ENCODE measurements at regions not wholly inside any gene's neighbourhood (a gene's known extent, or its start where the extent isn't known, plus 50 kb on each side); places are given as distances from the start of the nearest gene placed in this dataset.

DNA sequence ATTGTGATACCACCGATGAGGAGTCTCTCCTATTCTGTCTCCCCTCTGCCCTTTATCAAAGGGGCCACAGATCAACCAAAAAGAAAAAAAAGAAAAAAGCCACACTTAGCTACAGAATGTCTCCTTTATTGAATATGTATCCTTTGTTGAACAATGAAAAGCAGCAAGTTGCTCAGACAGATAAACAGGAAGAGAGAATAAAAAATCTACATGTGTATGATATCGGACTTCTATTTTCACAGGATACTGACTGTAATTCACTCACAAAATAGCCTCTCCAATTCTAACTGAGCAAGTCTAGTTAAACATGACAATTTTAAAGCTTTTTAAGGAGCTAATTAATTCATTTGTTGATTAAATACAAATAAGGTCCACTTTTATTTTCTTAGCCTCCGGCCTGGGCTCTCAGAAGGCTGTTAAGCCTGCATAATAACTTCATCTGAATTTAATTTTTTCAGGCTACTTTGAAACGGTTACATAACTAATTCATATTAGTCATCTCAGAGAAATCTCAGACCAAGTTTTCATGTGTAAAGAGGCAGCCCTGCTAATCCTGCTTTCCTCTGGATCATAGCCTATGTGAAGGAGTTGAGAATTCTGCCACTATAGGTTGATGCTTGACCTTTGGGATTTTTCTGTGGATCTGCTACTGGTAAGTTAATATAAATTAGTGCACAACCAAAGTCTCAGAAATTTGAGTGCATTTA lies 304.1 kb upstream of the NR5A2 start:
- TF ChIP-seq BACH2 (CRISPR knock-in tag; IDR thresholded peaks at IDR 0.05; ENCODE audit: borderline replicate concordance) (no peak), TOX (CRISPR knock-in tag; IDR thresholded peaks at IDR 0.05; ENCODE audit: borderline replicate concordance) (no peak), PPARA (CRISPR knock-in tag; IDR thresholded peaks at IDR 0.05; ENCODE audit: borderline replicate concordance) (no peak), ZFP30 (CRISPR knock-in tag; IDR thresholded peaks at IDR 0.05) (no peak), ESRRG (CRISPR knock-in tag; IDR thresholded peaks at IDR 0.05) (no peak), SNAI2 (CRISPR knock-in tag; IDR thresholded peaks at IDR 0.05) (no peak), ZC3H10 (CRISPR knock-in tag; IDR thresholded peaks at IDR 0.05) (no peak)
- TF ChIP-seq, protein P1, sequence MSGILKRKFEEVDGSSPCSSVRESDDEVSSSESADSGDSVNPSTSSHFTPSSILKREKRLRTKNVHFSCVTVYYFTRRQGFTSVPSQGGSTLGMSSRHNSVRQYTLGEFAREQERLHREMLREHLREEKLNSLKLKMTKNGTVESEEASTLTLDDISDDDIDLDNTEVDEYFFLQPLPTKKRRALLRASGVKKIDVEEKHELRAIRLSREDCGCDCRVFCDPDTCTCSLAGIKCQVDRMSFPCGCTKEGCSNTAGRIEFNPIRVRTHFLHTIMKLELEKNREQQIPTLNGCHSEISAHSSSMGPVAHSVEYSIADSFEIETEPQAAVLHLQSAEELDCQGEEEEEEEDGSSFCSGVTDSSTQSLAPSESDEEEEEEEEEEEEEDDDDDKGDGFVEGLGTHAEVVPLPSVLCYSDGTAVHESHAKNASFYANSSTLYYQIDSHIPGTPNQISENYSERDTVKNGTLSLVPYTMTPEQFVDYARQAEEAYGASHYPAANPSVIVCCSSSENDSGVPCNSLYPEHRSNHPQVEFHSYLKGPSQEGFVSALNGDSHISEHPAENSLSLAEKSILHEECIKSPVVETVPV (CRISPR knock-in tag; IDR thresholded peaks at IDR 0.05): no peak
- TF ChIP-seq, protein P2, sequence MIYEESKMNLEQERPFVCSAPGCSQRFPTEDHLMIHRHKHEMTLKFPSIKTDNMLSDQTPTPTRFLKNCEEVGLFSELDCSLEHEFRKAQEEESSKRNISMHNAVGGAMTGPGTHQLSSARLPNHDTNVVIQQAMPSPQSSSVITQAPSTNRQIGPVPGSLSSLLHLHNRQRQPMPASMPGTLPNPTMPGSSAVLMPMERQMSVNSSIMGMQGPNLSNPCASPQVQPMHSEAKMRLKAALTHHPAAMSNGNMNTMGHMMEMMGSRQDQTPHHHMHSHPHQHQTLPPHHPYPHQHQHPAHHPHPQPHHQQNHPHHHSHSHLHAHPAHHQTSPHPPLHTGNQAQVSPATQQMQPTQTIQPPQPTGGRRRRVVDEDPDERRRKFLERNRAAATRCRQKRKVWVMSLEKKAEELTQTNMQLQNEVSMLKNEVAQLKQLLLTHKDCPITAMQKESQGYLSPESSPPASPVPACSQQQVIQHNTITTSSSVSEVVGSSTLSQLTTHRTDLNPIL (CRISPR knock-in tag; IDR thresholded peaks at IDR 0.05; ENCODE audit: low read depth): no peak
- TF ChIP-seq, protein P3, sequence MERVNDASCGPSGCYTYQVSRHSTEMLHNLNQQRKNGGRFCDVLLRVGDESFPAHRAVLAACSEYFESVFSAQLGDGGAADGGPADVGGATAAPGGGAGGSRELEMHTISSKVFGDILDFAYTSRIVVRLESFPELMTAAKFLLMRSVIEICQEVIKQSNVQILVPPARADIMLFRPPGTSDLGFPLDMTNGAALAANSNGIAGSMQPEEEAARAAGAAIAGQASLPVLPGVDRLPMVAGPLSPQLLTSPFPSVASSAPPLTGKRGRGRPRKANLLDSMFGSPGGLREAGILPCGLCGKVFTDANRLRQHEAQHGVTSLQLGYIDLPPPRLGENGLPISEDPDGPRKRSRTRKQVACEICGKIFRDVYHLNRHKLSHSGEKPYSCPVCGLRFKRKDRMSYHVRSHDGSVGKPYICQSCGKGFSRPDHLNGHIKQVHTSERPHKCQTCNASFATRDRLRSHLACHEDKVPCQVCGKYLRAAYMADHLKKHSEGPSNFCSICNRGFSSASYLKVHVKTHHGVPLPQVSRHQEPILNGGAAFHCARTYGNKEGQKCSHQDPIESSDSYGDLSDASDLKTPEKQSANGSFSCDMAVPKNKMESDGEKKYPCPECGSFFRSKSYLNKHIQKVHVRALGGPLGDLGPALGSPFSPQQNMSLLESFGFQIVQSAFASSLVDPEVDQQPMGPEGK (CRISPR knock-in tag; IDR thresholded peaks at IDR 0.05; ENCODE audit: borderline replicate concordance): no peak
- TF ChIP-seq, protein P4, sequence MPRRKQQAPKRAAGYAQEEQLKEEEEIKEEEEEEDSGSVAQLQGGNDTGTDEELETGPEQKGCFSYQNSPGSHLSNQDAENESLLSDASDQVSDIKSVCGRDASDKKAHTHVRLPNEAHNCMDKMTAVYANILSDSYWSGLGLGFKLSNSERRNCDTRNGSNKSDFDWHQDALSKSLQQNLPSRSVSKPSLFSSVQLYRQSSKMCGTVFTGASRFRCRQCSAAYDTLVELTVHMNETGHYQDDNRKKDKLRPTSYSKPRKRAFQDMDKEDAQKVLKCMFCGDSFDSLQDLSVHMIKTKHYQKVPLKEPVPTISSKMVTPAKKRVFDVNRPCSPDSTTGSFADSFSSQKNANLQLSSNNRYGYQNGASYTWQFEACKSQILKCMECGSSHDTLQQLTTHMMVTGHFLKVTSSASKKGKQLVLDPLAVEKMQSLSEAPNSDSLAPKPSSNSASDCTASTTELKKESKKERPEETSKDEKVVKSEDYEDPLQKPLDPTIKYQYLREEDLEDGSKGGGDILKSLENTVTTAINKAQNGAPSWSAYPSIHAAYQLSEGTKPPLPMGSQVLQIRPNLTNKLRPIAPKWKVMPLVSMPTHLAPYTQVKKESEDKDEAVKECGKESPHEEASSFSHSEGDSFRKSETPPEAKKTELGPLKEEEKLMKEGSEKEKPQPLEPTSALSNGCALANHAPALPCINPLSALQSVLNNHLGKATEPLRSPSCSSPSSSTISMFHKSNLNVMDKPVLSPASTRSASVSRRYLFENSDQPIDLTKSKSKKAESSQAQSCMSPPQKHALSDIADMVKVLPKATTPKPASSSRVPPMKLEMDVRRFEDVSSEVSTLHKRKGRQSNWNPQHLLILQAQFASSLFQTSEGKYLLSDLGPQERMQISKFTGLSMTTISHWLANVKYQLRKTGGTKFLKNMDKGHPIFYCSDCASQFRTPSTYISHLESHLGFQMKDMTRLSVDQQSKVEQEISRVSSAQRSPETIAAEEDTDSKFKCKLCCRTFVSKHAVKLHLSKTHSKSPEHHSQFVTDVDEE (CRISPR knock-in tag; IDR thresholded peaks at IDR 0.05): no peak
- TF ChIP-seq, protein P5, sequence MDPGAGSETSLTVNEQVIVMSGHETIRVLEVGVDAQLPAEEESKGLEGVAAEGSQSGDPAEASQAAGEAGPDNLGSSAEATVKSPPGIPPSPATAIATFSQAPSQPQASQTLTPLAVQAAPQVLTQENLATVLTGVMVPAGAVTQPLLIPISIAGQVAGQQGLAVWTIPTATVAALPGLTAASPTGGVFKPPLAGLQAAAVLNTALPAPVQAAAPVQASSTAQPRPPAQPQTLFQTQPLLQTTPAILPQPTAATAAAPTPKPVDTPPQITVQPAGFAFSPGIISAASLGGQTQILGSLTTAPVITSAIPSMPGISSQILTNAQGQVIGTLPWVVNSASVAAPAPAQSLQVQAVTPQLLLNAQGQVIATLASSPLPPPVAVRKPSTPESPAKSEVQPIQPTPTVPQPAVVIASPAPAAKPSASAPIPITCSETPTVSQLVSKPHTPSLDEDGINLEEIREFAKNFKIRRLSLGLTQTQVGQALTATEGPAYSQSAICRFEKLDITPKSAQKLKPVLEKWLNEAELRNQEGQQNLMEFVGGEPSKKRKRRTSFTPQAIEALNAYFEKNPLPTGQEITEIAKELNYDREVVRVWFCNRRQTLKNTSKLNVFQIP (CRISPR knock-in tag; IDR thresholded peaks at IDR 0.05; ENCODE audit: borderline replicate concordance, low read depth): no peak
- ATAC-seq: peak; percentile 90

DNA sequence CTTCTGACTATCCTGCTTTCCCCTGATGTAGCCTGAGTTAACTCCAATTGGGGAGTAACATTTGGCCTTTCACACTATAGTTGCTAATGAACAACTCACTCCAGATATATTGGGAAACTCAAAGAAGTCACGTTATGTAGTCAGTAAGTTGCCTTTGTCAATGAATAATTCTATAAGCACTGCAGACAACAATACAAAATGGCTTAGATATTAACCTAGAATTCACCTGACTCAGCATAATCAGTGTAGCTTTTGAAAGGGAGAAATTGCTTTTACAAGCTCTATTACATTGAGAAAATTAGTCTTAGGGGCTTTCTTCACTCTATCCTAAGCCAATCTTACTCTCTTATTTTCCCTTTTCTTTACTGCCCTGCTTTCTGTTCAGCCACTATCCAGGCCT lies 303.5 kb upstream of the NR5A2 start:
- TF ChIP-seq GLIS3 (CRISPR knock-in tag; IDR thresholded peaks at IDR 0.05): no peak
- no peak for TF ChIP-seq ZC3H10 (CRISPR knock-in tag; IDR thresholded peaks at IDR 0.05)
- TF ChIP-seq ZNF565 (CRISPR knock-in tag; conservative IDR thresholded peaks at IDR 0.05; ENCODE audit: low read depth): no peak
- TF ChIP-seq, protein P4 (CRISPR knock-in tag; IDR thresholded peaks at IDR 0.05): no peak
- no peak for TF ChIP-seq ESRRG (CRISPR knock-in tag; IDR thresholded peaks at IDR 0.05)
- TF ChIP-seq TCF4 (CRISPR knock-in tag; IDR thresholded peaks at IDR 0.05; ENCODE audit: borderline replicate concordance): no peak
- no peak for TF ChIP-seq BACH2 (CRISPR knock-in tag; IDR thresholded peaks at IDR 0.05; ENCODE audit: borderline replicate concordance)
- no peak for TF ChIP-seq SNAI2 (CRISPR knock-in tag; IDR thresholded peaks at IDR 0.05)
- TF ChIP-seq CSDC2 (CRISPR knock-in tag; IDR thresholded peaks at IDR 0.05): no peak
- no peak for TF ChIP-seq PPARA (CRISPR knock-in tag; IDR thresholded peaks at IDR 0.05; ENCODE audit: borderline replicate concordance)
- no peak for TF ChIP-seq ARNTL (CRISPR knock-in tag; IDR thresholded peaks at IDR 0.05; ENCODE audit: borderline replicate concordance, low read depth)
- TF ChIP-seq ZNF8 (CRISPR knock-in tag; IDR thresholded peaks at IDR 0.05): no peak
- TF ChIP-seq, protein P1 (CRISPR knock-in tag; IDR thresholded peaks at IDR 0.05): no peak
- TF ChIP-seq, protein P2 (CRISPR knock-in tag; IDR thresholded peaks at IDR 0.05; ENCODE audit: low read depth): no peak

More for the DNA sequence above, 303.5 kb upstream of the NR5A2 start:
- no peak for ATAC-seq
